ENCODE measurements at regions not wholly inside any gene's neighbourhood (a gene's known extent, or its start where the extent isn't known, plus 50 kb on each side); places are given as distances from the start of the nearest gene placed in this dataset.
"Not testable (repeated sequence)": the region's sequence is repeated elsewhere in the genome, so short reads cannot be mapped to it uniquely, and the experiment has no call there.

DNA sequence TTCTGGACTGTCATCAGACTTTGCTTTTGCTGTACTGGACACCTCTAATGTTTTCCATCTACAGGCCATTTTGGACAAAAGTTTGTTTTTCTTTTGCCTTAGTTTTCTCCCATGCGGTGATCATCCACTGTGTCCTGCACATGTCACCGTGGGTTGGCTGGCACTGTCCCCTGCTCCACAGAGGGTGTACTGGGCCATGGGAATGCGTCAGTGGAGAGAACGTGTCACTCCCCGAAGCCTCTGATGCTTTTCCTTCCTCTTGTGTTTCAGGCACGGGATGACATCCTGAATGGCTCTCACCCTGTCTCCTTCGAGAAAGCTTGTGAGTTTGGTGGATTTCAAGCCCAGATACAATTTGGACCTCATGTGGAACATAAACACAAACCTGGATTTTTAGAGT is 385.0 kb upstream of the TPM1 start:
- not testable (repeated sequence) for DNase-seq (ENCODE audit: extremely low read depth, low read depth, low spot score)

DNA sequence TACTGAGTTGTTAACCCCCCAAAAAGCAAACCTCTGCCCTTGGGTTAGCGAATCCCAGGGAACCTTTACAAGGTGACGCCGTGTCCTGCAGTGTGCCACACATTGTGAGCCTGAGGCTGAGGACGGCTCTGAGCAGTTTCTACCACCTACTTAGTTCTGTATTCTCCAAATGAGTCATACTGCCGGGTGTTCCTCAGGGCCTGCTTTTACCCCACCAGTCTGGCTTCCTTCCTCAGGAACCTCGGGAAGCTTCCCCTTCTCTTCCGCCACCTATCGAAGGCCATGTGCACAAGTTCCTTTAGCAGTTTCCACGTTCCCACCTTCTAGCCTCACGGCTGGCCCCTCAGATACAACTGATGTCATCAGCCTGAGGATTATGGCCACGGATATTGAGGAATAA is 384.0 kb upstream of the TPM1 start:
- DNase-seq (ENCODE audit: extremely low read depth, low read depth, low spot score) = no peak

DNA sequence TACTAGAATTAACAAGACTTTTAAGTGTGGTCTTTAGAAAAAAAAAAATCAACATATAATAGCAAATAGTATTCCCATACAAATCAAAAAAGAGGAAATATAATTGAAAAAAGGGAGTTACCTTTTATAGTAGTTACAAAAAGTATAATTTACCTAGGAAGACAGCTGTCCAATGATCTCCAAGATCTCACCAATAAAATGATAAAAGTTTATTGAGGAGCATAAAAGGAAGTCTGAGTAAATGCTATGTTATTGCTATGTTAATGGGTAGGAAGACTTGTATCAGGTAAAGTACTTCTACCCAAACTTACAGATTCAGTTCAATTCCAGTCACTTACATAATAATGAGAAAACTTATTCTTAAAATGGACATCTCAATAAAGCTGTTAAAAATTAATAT is 379.0 kb upstream of the TPM1 start:
- DNase-seq (ENCODE audit: extremely low read depth, low read depth, low spot score) = no peak

DNA sequence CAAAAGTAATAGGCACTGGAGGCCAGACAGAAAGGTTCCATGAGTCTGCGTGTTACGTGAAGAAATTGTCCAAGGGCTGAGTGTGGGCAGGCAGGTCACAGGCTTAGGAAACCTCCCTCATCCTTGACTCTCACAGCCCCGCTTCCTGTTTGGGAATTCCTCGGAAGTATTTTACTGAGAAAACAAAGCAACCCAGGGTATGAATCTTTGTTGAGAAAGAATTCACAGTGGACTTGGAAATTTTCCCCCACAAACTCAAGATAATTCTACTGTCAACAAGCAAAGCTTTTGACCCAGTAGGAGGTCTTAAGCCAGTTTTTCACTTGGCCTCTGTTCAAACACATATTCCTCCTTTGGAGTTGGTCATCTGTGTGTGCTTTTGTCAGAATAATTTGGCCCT is 377.1 kb upstream of the TPM1 start:
- DNase-seq (ENCODE audit: extremely low read depth, low read depth, low spot score) = no peak

DNA sequence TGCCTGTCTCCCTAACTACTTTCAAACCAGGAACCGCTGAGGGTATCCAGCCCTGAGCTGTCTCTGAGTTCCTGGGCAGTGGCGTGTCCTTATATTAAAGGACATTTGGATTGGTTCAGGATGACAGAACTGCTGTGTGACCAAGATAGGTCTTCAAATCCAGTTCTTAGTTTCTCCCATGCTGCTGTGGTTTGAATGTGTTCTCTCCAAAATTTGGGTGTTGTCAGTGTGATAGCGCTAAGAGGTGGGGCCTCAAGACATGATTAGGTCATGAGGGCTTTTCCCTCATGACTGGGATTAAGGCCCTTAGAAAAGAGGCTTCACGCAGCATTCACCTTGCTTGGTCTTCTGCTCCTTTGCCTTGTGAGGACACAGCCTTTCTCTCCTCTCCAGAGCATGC is 376.5 kb upstream of the TPM1 start:
- no peak for DNase-seq (ENCODE audit: extremely low read depth, low read depth, low spot score)

DNA sequence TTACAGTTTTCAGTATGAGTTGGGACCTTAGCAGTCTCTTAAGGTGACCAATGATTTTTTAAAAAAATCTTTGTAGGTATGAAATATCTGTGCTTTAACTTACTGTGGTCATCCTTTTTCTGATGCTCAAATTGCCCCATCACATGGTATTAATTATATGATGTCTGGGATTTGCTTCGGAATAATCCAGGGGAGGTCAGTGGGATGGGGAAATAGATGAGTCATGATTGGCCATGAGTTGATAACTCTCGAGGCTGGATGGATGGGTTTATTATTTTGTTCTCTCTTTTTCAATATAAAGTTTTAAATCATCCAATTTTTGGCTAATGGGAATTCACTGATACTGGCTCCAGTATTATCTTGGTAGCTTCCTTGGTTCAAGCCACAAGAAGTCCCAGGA is 370.3 kb upstream of the TPM1 start:
- no peak for DNase-seq (ENCODE audit: extremely low read depth, low read depth, low spot score)

DNA sequence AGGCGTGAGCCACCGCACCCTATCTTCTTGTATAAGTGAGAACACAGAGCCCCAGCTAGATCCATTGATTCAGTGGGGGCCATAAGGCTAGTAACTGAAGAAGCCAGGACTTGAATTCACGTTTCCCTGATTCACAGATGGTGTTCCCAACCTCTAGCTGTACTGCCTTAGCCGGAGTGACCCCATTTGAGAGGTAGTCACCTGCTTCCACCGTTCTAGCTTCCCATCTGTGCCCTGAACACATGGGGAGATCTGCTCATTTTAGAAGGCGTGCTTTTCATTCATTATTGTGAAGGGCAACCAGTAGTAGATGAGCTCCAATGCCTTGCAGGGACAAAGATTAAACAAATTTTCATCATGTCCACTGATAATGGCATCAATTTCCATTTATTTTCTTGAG is 365.7 kb upstream of the TPM1 start:
- no peak for DNase-seq (ENCODE audit: extremely low read depth, low read depth, low spot score)

DNA sequence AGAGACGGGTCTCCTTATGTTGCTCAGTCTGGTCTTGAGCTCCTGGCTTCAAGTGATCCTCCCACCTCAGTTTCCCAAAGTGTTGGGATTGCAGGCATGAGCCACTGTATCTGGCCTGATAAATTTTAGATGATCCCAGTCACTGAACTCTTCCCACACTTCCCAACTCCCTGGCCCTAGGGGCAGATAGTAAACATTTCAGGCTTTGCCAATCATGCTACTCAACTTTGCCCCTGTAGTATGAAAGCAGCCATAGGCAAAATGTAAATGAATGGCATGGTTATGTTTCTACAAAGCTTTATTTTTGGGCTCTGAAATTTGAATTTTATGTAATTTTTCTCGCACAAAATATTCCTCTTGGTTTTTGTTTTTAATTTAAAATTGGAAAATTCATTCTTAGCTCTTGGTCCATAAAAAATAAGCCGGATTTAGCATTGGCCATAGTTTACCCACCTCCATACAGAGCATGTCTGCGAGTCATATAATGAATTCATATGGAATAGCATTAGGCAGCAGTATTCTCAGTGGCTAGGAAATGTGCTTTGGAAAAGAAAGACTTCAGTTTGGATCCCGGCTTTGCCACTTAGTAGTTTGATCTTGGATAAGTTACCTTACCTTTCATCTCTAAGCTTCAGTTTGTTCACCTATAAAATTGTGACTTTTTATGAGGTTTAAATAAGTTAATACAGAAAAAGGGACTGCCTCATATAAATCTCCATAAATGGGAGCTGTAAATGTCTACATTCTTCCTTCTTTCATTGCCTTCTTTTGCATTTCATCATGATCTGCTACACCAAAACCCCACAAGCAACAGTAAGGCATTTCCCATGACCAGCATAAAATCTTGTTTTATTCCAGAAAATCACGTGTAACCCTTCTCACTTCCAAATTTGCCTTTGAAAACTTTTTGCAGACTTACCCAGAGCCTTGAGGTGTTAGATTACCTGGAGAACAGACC is 360.3 kb upstream of the TPM1 start:
- no peak for DNase-seq (ENCODE audit: extremely low read depth, low read depth, low spot score)

DNA sequence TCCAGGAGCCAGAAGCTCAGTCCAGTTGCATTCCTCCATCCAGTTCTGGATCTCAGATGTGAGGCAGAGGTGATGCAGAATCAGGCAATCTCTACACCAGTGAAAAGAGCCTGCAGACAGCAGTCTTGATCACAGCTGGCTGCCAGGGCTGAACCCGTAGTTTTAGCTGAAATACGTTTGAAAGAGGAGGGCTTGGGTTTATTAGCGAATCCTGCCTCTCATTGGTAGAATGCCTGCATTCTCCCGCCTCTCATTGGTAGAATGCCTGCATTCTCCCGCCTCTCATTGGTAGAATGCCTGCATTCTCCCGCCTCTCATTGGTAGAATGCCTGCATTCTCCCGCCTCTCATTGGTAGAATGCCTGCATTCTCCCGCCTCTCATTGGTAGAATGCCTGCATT is 359.4 kb upstream of the TPM1 start:
- not testable (repeated sequence) for DNase-seq (ENCODE audit: extremely low read depth, low read depth, low spot score)

DNA sequence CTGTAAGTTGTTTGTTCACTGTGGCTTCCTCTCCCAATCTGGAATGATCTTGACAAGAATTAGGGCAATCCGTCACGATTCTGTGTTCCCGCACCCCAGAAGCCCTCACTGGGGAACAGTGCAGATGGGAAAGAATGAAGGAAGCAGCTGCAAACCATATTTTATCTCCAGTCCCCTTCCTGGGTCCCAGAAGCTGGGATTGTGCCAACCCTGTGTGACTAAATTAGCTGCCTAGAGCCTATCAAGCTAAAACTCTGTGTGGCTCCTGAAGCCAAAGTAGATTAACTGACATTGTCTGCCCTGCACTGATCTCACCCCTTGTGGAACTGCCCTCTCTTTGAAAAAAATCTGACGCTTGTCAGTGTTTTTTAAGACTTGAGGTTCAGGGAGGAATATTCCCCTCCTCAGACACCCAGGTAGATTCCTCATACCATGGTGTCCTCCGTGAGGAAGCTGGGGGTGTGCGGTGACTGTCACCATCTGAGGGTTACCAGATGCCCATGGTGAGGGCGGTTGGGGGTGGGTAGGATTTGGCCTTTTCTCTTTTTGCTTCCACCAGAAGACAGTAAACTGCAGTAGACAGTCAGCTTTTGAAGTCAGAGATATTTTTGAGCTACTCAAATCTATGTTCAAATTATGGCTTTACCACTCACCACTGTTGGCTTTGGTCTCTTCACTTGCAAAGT is 358.3 kb upstream of the TPM1 start:
- DNase-seq (ENCODE audit: extremely low read depth, low read depth, low spot score) = no peak

DNA sequence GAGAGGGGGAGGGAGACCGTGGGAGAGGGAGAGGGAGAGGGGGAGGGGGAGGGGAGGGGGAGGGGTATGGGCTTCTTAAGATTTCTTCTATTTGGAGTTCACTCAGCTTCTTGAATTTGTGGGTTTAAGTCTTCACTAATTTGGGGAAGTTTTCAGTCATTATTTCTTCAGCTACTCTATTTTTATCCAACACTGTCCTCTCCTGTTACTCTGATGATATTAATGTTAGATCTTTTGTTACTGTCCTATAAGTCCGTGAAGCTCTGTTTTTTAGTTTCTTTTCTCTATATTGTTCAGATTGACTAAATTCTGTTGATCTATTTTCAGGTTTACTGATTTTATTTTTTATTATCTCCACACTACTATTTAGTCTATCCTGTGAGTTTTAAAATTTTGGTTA is 351.5 kb upstream of the TPM1 start:
- DNase-seq (ENCODE audit: extremely low read depth, low read depth, low spot score) = no peak

DNA sequence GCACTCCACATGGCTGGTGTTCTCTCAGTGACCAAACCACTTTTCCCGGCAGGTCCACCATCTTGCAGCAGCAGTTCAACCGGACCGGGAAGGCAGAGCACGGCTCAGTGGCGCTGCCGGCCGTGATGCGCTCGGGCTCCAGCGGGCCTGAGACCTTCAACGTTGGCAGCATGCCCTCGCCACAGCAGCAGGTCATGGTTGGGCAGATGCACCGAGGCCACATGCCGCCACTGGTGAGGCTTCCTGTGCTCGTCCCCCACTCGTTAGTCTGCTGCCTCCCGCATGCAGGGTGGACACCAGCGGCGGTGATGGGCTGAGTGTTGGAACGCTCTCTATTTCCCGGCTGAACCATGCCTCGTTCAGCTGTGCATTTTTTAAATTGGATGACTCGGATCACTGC is 344.9 kb upstream of the TPM1 start:
- no peak for DNase-seq (ENCODE audit: extremely low read depth, low read depth, low spot score)

DNA sequence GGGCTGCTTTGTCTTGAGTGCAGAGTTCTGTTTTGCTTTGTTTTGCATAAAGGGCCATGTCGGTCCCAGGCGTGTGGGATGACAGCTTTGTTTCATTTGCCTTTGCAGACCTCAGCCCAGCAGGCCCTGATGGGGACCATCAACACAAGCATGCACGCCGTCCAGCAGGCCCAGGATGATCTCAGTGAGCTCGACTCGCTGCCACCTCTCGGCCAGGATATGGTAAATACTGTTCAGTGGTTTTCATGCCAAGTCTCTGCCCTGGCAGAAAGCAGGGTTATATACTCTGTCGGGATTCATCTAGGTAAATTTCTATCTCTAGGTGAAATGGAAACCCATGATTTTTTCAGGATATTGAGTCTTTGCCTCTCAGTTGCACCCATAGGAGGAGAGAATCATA is 343.9 kb upstream of the TPM1 start:
- DNase-seq (ENCODE audit: extremely low read depth, low read depth, low spot score) = no peak

DNA sequence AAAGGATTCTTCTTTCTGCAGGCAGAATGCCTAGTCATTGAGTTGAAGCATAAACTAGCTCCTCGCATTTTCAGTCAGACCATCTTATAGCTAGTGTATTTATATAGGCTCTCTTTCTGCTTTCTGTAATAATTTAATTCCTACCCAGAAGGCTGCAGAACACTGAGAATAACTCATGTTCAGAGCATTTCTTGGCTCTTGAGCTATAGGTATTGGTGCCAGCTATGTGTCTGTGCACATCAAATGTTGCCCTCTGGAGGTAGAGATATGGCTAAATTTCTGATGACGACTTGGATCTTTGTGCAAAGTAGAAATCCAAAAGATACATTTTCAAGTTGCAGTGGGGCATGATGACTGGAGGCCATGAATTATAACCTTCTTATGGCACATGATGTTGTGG is 336.2 kb upstream of the TPM1 start:
- DNase-seq (ENCODE audit: extremely low read depth, low read depth, low spot score) = no peak

DNA sequence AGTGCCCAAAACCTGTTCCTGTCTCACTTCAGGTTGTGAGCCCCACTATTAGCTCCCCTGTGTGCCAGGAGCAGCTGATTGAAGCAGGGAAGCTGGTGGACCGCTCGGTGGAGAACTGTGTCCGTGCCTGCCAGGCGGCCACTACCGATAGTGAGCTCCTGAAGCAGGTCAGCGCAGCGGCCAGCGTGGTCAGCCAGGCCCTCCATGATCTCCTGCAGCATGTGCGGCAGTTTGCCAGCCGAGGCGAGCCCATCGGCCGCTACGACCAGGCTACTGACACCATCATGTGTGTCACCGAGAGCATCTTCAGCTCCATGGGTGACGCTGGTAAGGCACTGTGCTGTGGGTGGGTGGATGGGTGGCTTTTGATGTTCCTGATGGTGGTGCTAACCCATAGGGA is 334.1 kb upstream of the TPM1 start:
- DNase-seq (ENCODE audit: extremely low read depth, low read depth, low spot score) = no peak

DNA sequence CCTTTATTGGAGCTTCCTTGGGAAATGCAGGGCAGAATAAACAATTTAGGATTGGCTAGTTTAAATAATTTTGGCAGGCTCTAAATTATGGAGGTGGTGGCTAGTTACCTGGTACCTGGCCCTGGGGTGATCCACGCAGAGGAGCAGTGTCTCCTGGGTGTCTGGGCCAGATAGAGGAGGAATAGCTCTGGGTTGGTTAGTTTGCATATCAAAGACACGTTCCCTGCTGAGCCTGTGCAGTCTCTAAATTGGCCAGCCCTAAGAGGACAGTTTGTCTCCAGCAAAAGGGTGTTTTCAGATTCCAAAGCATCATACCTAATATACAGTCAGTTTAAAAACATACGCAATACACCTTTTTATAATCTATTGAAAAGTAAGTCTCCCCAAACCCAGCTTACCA is 333.3 kb upstream of the TPM1 start:
- DNase-seq (ENCODE audit: extremely low read depth, low read depth, low spot score) = no peak

DNA sequence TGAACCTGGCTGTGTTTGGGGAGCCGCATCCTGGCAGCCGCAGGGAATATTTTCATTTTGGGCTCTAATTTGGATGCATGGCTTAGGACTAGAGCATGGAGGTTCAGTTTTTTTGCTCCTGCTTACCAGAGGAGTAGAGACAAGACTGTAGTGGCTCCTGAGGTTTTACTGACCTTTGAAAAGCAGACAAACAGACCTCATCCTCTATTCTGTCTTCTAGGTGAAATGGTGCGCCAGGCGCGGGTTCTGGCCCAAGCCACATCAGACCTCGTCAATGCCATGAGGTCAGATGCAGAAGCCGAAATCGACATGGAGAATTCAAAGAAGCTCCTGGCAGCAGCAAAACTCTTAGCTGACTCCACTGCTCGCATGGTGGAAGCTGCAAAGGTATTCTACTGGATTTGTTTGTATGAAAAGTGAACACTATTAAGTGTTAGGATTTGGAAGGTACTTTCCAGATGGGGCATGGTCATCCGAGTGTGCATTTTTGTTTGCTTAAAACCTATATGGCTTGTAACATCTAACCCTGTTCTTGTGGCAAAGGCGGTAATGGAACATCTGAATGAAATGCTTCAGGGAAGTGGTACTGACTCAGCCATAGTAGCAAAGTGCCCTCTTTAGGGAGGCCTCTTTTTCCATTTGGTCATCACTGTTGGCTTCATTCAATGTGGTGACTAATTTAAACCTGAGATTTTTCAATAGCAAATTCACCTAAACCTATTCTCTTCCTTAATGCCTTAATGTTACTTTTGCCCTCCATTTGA is 330.7 kb upstream of the TPM1 start:
- DNase-seq (ENCODE audit: extremely low read depth, low read depth, low spot score) = no peak

DNA sequence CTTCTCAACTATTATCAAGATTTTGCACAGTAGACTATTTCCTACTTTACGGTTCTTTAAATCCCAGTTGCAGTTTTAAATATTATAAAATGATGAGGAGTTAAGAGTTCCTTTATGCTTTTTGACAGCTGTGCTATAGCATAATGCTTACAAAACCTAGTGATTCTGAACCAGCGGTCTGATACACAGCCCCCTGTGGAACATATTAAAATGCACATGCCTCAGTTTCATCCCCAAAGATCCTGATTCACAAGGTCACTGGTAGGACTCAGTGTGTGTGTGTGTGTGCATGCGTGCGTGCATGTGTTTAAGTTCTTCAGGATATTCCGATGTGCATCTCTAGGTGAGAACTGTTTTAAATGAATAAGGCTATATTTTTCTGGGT is 330.1 kb upstream of the TPM1 start:
- no peak for DNase-seq (ENCODE audit: extremely low read depth, low read depth, low spot score)

DNA sequence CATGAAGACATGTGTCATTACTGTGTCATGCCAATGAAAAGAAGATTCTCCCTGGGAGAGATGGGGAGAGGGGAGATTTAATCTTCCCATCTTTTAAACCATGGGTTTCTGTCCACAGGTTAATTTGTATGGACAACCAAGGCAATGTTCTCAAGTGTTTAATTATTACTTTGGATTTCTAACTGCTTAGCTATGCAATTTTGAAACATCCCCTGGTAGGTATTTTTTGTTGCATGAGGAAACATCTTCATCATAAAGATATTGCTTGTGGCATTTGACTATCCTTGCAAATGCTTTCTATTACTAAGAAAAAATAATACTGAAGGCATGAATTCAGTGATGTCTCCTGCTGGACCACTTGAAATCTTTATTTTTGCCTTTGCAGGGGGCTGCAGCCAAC is 326.6 kb upstream of the TPM1 start:
- no peak for DNase-seq (ENCODE audit: extremely low read depth, low read depth, low spot score)

DNA sequence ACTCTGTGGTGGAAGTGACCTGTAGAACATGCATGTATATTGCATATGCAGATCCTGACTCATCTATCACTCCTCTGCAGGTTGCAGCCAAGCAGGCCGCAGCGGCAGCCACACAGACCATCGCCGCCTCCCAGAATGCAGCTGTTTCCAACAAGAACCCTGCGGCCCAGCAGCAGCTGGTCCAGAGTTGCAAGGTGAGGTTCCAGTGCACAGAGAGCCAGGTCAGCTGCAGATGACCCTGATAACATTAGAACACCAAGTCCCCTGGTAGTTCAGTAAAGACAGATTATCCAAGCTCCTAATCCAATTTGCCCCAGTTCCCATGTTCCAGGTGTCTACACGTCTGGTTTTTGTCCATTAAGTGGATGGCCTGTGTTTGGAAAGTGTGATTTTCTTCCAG is 325.1 kb upstream of the TPM1 start:
- DNase-seq (ENCODE audit: extremely low read depth, low read depth, low spot score) = no peak

DNA sequence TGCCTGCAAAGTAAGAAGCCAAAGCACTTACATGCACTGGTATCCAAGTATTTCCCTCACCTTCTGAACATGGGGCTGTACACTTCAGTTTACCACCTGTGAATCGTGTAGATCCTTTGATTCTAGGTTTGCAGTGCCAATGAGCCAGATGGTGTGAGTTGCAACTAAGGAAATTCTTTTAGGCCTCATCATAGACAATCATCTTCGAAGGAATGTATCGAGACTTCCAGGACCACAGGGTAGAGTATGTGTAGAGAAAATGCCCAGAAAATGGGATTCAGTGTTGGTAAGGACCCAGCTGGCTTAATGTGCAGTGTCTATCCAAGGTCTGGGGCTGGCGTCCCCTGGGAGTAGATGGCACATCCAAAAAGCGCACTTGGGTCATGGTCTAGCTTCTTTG is 323.2 kb upstream of the TPM1 start:
- DNase-seq (ENCODE audit: extremely low read depth, low read depth, low spot score) = no peak

DNA sequence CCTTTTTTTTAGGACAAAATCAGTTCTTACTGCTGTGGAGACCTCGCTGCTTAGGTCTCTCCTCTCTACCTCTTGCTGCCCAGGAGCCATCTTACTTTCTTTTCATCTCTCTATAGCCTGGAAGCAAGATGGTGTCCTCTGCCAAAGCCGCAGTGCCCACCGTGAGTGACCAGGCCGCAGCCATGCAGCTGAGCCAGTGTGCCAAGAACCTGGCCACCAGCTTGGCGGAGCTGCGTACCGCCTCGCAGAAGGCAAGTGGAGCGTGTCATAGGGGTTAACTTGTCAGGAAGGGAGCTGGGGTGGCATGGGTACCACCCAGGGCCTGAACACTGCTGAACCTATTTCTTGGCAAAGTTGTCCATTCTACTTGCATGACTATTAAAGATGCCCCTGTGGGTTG is 320.3 kb upstream of the TPM1 start:
- no peak for DNase-seq (ENCODE audit: extremely low read depth, low read depth, low spot score)
